NT2/D1 (cell line): ENCODE measurements at regions not wholly inside any gene's neighbourhood (a gene's known extent, or its start where the extent isn't known, plus 50 kb on each side); places are given as distances from the start of the nearest gene placed in this dataset.

Experiments
- YY1 ChIP-seq: IDR thresholded peaks from 2 replicates; pipeline ENCODE4 v1.6.1; 2011; ENCODE audit not compliant: insufficient read length, insufficient read depth
- ZNF274 ChIP-seq: IDR thresholded peaks from 2 replicates; pipeline ENCODE4 v1.6.1; 2011; ENCODE audit warnings: mild to moderate bottlenecking, low read depth, low read length

- TF ChIP-seq ZNF274 = no peak
- TF ChIP-seq YY1 = no peak
Measured at GRCh38 chr18:76231402-76231801, 263.6 kb downstream of the ZNF516 start.
